ENCODE measurements at regions not wholly inside any gene's neighbourhood (a gene's known extent, or its start where the extent isn't known, plus 50 kb on each side); places are given as distances from the start of the nearest gene placed in this dataset.

GRCh38 chr1:168871531-168871930 lies 142.5 kb upstream of the DPT start:
- FAIRE-seq: no peak
- Histone ChIP-seq H3K9me3 (ENCODE audit: control insufficient read depth in 2 of 3, insufficient read depth in 1 of 3, low read length in 3 of 3) (no peaks in the 10 kb centered on the region), H3K27me3 (ENCODE audit: control insufficient read depth, insufficient read depth, low read length) (no peaks in the 10 kb centered on the region), H3K36me3 (ENCODE audit: control insufficient read depth in 2 of 3, insufficient read depth in 3 of 3, low read length in 3 of 3) (no peaks in the 10 kb centered on the region), H3K27ac (ENCODE audit: low read depth in 2 of 2, low read length in 2 of 2) (no peak overlapping the region), H3K4me1 (ENCODE audit: control insufficient read depth in 2 of 3, insufficient read depth in 2 of 3, low read depth in 1 of 3, low read length in 3 of 3) (peaks cover 0 to 2% (median 0%) of the 10 kb centered on the region in 3 donors), H3K9ac (ENCODE audit: low read length in 3 of 3) (no peak overlapping the region), H3K4me3 (ENCODE audit: low read length in 3 of 3) (no peak overlapping the region)
- TF ChIP-seq CTCF (IDR thresholded peaks at IDR 0.05; ENCODE audit: borderline replicate concordance, extremely low read depth, insufficient read depth): no peak
- intact Hi-C loops (cut with DNase I): no loop called here
- no peak for DNase-seq

- no peak for TF ChIP-seq CTCF (IDR thresholded peaks at IDR 0.05; ENCODE audit: borderline replicate concordance, extremely low read depth, insufficient read depth)
Measured at GRCh38 chr1:168875831-168876230, 146.8 kb upstream of the DPT start.

GRCh38 chr1:168876830-168877229 lies 147.8 kb upstream of the DPT start:
- H3K27ac ChIP-seq (ENCODE audit: low read depth in 2 of 2, low read length in 2 of 2): no peak overlapping the region
- DNase-seq (no peak), FAIRE-seq (no peak)
- H3K36me3 ChIP-seq (ENCODE audit: control insufficient read depth in 2 of 3, insufficient read depth in 3 of 3, low read length in 3 of 3): no peaks in the 10 kb centered on the region
- no peak overlapping the region for H3K4me3 ChIP-seq (ENCODE audit: low read length in 3 of 3)
- intact Hi-C loops (cut with DNase I): no loop called here
- no peak for TF ChIP-seq CTCF (IDR thresholded peaks at IDR 0.05; ENCODE audit: borderline replicate concordance, extremely low read depth, insufficient read depth)
- no peaks in the 10 kb centered on the region for H3K27me3 ChIP-seq (ENCODE audit: control insufficient read depth, insufficient read depth, low read length)
- H3K9ac ChIP-seq (ENCODE audit: low read length in 3 of 3): no peak overlapping the region
- no peaks in the 10 kb centered on the region for H3K9me3 ChIP-seq (ENCODE audit: control insufficient read depth in 2 of 3, insufficient read depth in 1 of 3, low read length in 3 of 3)
- H3K4me1 ChIP-seq (ENCODE audit: control insufficient read depth in 2 of 3, insufficient read depth in 2 of 3, low read depth in 1 of 3, low read length in 3 of 3): peaks cover 0 to 5% (median 5%) of the 10 kb centered on the region in 3 donors

More at GRCh38 chr1:168875831-168876230, 146.8 kb upstream of the DPT start:
- Histone ChIP-seq H3K9ac (ENCODE audit: low read length in 3 of 3) (no peak overlapping the region), H3K36me3 (ENCODE audit: control insufficient read depth in 2 of 3, insufficient read depth in 3 of 3, low read length in 3 of 3) (no peaks in the 10 kb centered on the region), H3K9me3 (ENCODE audit: control insufficient read depth in 2 of 3, insufficient read depth in 1 of 3, low read length in 3 of 3) (no peaks in the 10 kb centered on the region), H3K27me3 (ENCODE audit: control insufficient read depth, insufficient read depth, low read length) (no peaks in the 10 kb centered on the region), H3K4me1 (ENCODE audit: control insufficient read depth in 2 of 3, insufficient read depth in 2 of 3, low read depth in 1 of 3, low read length in 3 of 3) (peaks cover 0 to 5% (median 5%) of the 10 kb centered on the region in 3 donors), H3K27ac (ENCODE audit: low read depth in 2 of 2, low read length in 2 of 2) (no peak overlapping the region), H3K4me3 (ENCODE audit: low read length in 3 of 3) (no peak overlapping the region)
- FAIRE-seq (no peak), DNase-seq (no peak)
- intact Hi-C loops (cut with DNase I): no loop called here

Measured in kidney (tissue), 13 donors.